ENCODE measurements at regions not wholly inside any gene's neighbourhood (a gene's known extent, or its start where the extent isn't known, plus 50 kb on each side); places are given as distances from the start of the nearest gene placed in this dataset.

- no peak overlapping the region for H3K27ac ChIP-seq
- POLR2A ChIA-PET (ENCODE audit: unreplicated experiment), result no interaction called here
- intact Hi-C loops (cut with micrococcal nuclease; ENCODE audit: unreplicated experiment), result no loop called here
- no peaks in the 10 kb centered on the region for H3K79me2 ChIP-seq (ENCODE audit: low read depth)
- no peak for DNase-seq
- H3F3A ChIP-seq (ENCODE audit: insufficient read depth, low read depth), result no peaks in the 10 kb centered on the region
- no peaks in the 10 kb centered on the region; the same call in 1 of the 2 replicates for H3K27me3 ChIP-seq (ENCODE audit: insufficient read depth, low read depth)
- H3K9me2 ChIP-seq (ENCODE audit: insufficient read depth), result no peaks in the 10 kb centered on the region
- BruUV-seq (replicated peaks), result no TSS peak
- no peak overlapping the region for H2AFZ ChIP-seq
- H3K4me2 ChIP-seq, result no peak overlapping the region
- no peaks in the 10 kb centered on the region for H3K36me3 ChIP-seq (ENCODE audit: low read depth)
- no peaks in the 10 kb centered on the region for H3K4me1 ChIP-seq (replicated peaks; ENCODE audit: insufficient read depth)
- no peaks in the 10 kb centered on the region for H4K20me1 ChIP-seq (ENCODE audit: insufficient read depth)
- no peak for TF ChIP-seq EZH2 (IDR thresholded peaks at IDR 0.05; ENCODE audit: low read depth)
- TF ChIP-seq, protein P1, sequence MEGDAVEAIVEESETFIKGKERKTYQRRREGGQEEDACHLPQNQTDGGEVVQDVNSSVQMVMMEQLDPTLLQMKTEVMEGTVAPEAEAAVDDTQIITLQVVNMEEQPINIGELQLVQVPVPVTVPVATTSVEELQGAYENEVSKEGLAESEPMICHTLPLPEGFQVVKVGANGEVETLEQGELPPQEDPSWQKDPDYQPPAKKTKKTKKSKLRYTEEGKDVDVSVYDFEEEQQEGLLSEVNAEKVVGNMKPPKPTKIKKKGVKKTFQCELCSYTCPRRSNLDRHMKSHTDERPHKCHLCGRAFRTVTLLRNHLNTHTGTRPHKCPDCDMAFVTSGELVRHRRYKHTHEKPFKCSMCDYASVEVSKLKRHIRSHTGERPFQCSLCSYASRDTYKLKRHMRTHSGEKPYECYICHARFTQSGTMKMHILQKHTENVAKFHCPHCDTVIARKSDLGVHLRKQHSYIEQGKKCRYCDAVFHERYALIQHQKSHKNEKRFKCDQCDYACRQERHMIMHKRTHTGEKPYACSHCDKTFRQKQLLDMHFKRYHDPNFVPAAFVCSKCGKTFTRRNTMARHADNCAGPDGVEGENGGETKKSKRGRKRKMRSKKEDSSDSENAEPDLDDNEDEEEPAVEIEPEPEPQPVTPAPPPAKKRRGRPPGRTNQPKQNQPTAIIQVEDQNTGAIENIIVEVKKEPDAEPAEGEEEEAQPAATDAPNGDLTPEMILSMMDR (conservative IDR thresholded peaks at IDR 0.05), result no peak
- CTCF ChIA-PET, result no interaction called here
- H3K9me3 ChIP-seq (ENCODE audit: insufficient read depth, low read depth), result no peaks in the 10 kb centered on the region
- H3K4me3 ChIP-seq, result no peak overlapping the region
These were observed 434.4 kb upstream of the RGPD4 start for GRCh38 chr2:107392241-107392704.

GRCh38 chr2:107393516-107393915 is 433.2 kb upstream of the RGPD4 start:
- no peaks in the 10 kb centered on the region for H3K9me2 ChIP-seq (ENCODE audit: insufficient read depth)

GRCh38 chr2:107398683-107399082 is 428.0 kb upstream of the RGPD4 start:
- no peaks in the 10 kb centered on the region for H4K20me1 ChIP-seq (ENCODE audit: insufficient read depth)
- H3K9me3 ChIP-seq (ENCODE audit: insufficient read depth, low read depth), result no peaks in the 10 kb centered on the region
- no peak overlapping the region for H3K27ac ChIP-seq
- no peaks in the 10 kb centered on the region for H3K4me1 ChIP-seq (replicated peaks; ENCODE audit: insufficient read depth)
- H3K9me2 ChIP-seq (ENCODE audit: insufficient read depth), result no peaks in the 10 kb centered on the region
- TF ChIP-seq, protein P1 (conservative IDR thresholded peaks at IDR 0.05), result no peak
- TF ChIP-seq EZH2 (IDR thresholded peaks at IDR 0.05; ENCODE audit: low read depth), result no peak
- ChIA-PET POLR2A (ENCODE audit: unreplicated experiment) (no interaction called here), CTCF (no interaction called here)
- no peak overlapping the region for H3K4me2 ChIP-seq
- intact Hi-C loops (cut with micrococcal nuclease; ENCODE audit: unreplicated experiment), result no loop called here
- H3K79me2 ChIP-seq (ENCODE audit: low read depth), result no peaks in the 10 kb centered on the region
- BruUV-seq (replicated peaks), result no TSS peak
- H3K27me3 ChIP-seq (ENCODE audit: insufficient read depth, low read depth), result peaks cover 3% of the 10 kb centered on the region; the same call in 1 of the 2 replicates
- H3K4me3 ChIP-seq, result no peak overlapping the region
- no peak for DNase-seq
- H3K36me3 ChIP-seq (ENCODE audit: low read depth), result no peaks in the 10 kb centered on the region
- no peak overlapping the region for H2AFZ ChIP-seq
- no peaks in the 10 kb centered on the region for H3F3A ChIP-seq (ENCODE audit: insufficient read depth, low read depth)

More at GRCh38 chr2:107393516-107393915, 433.2 kb upstream of the RGPD4 start:
- no TSS peak for BruUV-seq (replicated peaks)
- Histone ChIP-seq H3F3A (ENCODE audit: insufficient read depth, low read depth) (no peaks in the 10 kb centered on the region), H3K27me3 (ENCODE audit: insufficient read depth, low read depth) (no peaks in the 10 kb centered on the region; the same call in 1 of the 2 replicates), H3K4me3 (no peak overlapping the region), H3K79me2 (ENCODE audit: low read depth) (no peaks in the 10 kb centered on the region), H3K4me1 (replicated peaks; ENCODE audit: insufficient read depth) (no peaks in the 10 kb centered on the region), H3K4me2 (no peak overlapping the region), H3K9me3 (ENCODE audit: insufficient read depth, low read depth) (no peaks in the 10 kb centered on the region), H3K36me3 (ENCODE audit: low read depth) (no peaks in the 10 kb centered on the region), H2AFZ (no peak overlapping the region), H4K20me1 (ENCODE audit: insufficient read depth) (no peaks in the 10 kb centered on the region), H3K27ac (no peak overlapping the region)
- CTCF ChIA-PET, result no interaction called here
- TF ChIP-seq, protein P1 (conservative IDR thresholded peaks at IDR 0.05), result no peak
- no peak for TF ChIP-seq EZH2 (IDR thresholded peaks at IDR 0.05; ENCODE audit: low read depth)
- POLR2A ChIA-PET (ENCODE audit: unreplicated experiment), result no interaction called here
- no peak for DNase-seq
- intact Hi-C loops (cut with micrococcal nuclease; ENCODE audit: unreplicated experiment), result no loop called here
